ENCODE measurements at regions not wholly inside any gene's neighbourhood (a gene's known extent, or its start where the extent isn't known, plus 50 kb on each side); places are given as distances from the start of the nearest gene placed in this dataset.

DNA sequence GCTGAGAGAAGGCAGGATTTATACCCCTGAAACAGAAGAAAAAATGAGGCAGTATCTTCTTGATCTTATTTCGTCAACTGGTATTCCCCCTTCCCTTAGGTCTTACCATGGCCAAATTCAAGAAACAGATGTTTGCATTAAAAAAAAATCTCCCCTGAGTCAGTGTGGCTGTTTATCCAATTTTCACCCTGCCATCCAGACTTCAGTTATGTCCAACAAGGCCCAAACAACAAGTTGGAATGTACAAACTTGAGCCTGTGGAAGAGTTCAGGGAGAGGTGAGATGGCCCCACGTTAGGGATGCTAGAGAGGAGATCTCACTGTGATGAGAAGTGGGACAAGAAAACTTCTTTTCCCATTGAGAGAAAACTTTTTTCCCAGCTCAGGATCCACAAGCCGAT lies 147.2 kb upstream of the PROX1 start:
- Histone ChIP-seq H4K20me1 (ENCODE audit: insufficient read depth, low read length) (no peaks in the 10 kb centered on the region), H3K4me3 (ENCODE audit: insufficient read depth, low read length) (no peak overlapping the region), H2AFZ (ENCODE audit: low read length) (no peak overlapping the region), H3K27me3 (ENCODE audit: insufficient read depth, low read length) (no peaks in the 10 kb centered on the region), H3K4me2 (ENCODE audit: insufficient read depth, low read length) (no peak overlapping the region), H3K9me3 (ENCODE audit: low read depth, low read length) (no peaks in the 10 kb centered on the region), H3K36me3 (ENCODE audit: insufficient read depth, low read length) (no peaks in the 10 kb centered on the region), H3K4me1 (ENCODE audit: insufficient read depth, low read length) (no peaks in the 10 kb centered on the region), H3K79me2 (ENCODE audit: insufficient read depth, low read length) (no peaks in the 10 kb centered on the region), H3K27ac (ENCODE audit: low read depth, low read length) (no peak overlapping the region)
- no peak for DNase-seq (ENCODE audit: insufficient read length, low spot score, missing footprints)
- TF ChIP-seq, protein P1, sequence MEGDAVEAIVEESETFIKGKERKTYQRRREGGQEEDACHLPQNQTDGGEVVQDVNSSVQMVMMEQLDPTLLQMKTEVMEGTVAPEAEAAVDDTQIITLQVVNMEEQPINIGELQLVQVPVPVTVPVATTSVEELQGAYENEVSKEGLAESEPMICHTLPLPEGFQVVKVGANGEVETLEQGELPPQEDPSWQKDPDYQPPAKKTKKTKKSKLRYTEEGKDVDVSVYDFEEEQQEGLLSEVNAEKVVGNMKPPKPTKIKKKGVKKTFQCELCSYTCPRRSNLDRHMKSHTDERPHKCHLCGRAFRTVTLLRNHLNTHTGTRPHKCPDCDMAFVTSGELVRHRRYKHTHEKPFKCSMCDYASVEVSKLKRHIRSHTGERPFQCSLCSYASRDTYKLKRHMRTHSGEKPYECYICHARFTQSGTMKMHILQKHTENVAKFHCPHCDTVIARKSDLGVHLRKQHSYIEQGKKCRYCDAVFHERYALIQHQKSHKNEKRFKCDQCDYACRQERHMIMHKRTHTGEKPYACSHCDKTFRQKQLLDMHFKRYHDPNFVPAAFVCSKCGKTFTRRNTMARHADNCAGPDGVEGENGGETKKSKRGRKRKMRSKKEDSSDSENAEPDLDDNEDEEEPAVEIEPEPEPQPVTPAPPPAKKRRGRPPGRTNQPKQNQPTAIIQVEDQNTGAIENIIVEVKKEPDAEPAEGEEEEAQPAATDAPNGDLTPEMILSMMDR (IDR thresholded peaks at IDR 0.05; ENCODE audit: extremely low read depth, low read depth, low read length): no peak

DNA sequence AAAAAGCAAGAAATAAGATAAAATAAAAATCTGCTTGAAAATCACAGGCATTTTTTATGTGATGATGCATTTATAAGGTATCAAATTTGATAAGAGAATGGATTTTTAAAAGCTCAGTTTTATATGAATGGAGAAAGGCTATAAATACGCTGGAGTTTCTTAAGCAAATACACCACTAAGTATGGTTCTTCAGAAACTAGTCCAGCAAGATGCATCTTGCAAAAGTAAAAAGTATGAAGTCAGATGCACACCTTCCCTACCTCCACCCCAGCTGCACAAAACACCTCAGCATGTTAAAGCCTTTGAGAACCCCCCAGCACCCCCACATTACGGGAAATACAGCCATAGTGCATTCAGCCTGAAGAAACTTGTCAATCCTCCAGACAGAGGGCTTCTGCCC lies 143.1 kb upstream of the PROX1 start:
- Histone ChIP-seq H3K4me1 (ENCODE audit: insufficient read depth, low read length) (no peaks in the 10 kb centered on the region), H3K79me2 (ENCODE audit: insufficient read depth, low read length) (no peaks in the 10 kb centered on the region), H3K4me2 (ENCODE audit: insufficient read depth, low read length) (no peak overlapping the region), H3K27ac (ENCODE audit: low read depth, low read length) (no peak overlapping the region), H4K20me1 (ENCODE audit: insufficient read depth, low read length) (no peaks in the 10 kb centered on the region), H2AFZ (ENCODE audit: low read length) (no peak overlapping the region), H3K4me3 (ENCODE audit: insufficient read depth, low read length) (no peak overlapping the region), H3K9me3 (ENCODE audit: low read depth, low read length) (no peaks in the 10 kb centered on the region), H3K36me3 (ENCODE audit: insufficient read depth, low read length) (no peaks in the 10 kb centered on the region), H3K27me3 (ENCODE audit: insufficient read depth, low read length) (no peaks in the 10 kb centered on the region)
- no peak for DNase-seq (ENCODE audit: insufficient read length, low spot score, missing footprints)
- TF ChIP-seq, protein P1 (IDR thresholded peaks at IDR 0.05; ENCODE audit: extremely low read depth, low read depth, low read length): no peak

DNA sequence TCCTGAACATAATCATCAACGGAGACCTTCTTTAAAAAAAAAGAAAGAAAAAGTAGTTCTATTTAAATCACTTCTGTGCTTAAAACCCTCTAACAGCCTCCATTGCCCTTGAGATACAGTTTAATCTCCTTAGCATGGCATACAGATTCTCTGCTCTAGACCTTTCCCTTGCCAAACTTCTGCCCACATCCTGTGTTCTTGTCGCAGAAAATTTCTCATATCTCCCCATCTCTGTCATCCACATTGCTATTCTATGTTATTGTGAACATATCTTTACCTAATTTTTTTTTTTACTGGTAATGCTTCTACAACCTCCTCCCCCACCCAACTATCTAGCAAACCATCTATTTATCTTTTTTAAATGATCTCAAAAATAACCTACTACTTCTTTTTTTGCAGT lies 135.7 kb upstream of the PROX1 start:
- Histone ChIP-seq H3K36me3 (ENCODE audit: insufficient read depth, low read length) (no peaks in the 10 kb centered on the region), H4K20me1 (ENCODE audit: insufficient read depth, low read length) (no peaks in the 10 kb centered on the region), H3K27me3 (ENCODE audit: insufficient read depth, low read length) (no peaks in the 10 kb centered on the region), H3K4me1 (ENCODE audit: insufficient read depth, low read length) (no peaks in the 10 kb centered on the region), H3K9me3 (ENCODE audit: low read depth, low read length) (no peaks in the 10 kb centered on the region), H3K79me2 (ENCODE audit: insufficient read depth, low read length) (no peaks in the 10 kb centered on the region), H3K4me2 (ENCODE audit: insufficient read depth, low read length) (no peak overlapping the region), H3K4me3 (ENCODE audit: insufficient read depth, low read length) (no peak overlapping the region), H2AFZ (ENCODE audit: low read length) (no peak overlapping the region), H3K27ac (ENCODE audit: low read depth, low read length) (no peak overlapping the region)
- TF ChIP-seq, protein P1 (IDR thresholded peaks at IDR 0.05; ENCODE audit: extremely low read depth, low read depth, low read length): no peak
- no peak for DNase-seq (ENCODE audit: insufficient read length, low spot score, missing footprints)

DNA sequence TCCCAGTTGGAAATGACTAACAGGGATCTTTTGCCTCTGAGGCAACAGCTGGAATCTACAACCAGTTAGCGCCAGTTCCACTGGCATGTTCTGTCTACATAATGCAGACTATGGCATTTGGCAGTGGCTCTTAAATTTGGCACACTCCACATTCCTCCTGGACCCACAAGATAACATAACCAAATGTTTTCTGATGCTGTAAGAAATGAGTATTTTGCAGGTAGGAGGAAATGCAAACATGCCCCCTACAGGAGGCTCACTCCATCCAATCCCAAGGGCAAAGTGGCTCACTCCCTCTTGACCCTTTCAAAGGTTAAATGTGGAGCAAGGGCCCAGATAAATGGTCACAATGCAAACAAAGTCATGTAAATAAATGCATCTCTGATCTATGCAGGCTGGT lies 129.2 kb upstream of the PROX1 start:
- no peak overlapping the region for H3K4me2 ChIP-seq (ENCODE audit: insufficient read depth, low read length)
- H3K27me3 ChIP-seq (ENCODE audit: insufficient read depth, low read length): no peaks in the 10 kb centered on the region
- DNase-seq (ENCODE audit: insufficient read length, low spot score, missing footprints): no peak
- H3K4me3 ChIP-seq (ENCODE audit: insufficient read depth, low read length): no peak overlapping the region
- H3K79me2 ChIP-seq (ENCODE audit: insufficient read depth, low read length): no peaks in the 10 kb centered on the region
- TF ChIP-seq, protein P1 (IDR thresholded peaks at IDR 0.05; ENCODE audit: extremely low read depth, low read depth, low read length): no peak
- H2AFZ ChIP-seq (ENCODE audit: low read length): no peak overlapping the region
- no peaks in the 10 kb centered on the region for H4K20me1 ChIP-seq (ENCODE audit: insufficient read depth, low read length)
- H3K4me1 ChIP-seq (ENCODE audit: insufficient read depth, low read length): no peaks in the 10 kb centered on the region
- H3K9me3 ChIP-seq (ENCODE audit: low read depth, low read length): no peaks in the 10 kb centered on the region
- no peaks in the 10 kb centered on the region for H3K36me3 ChIP-seq (ENCODE audit: insufficient read depth, low read length)
- H3K27ac ChIP-seq (ENCODE audit: low read depth, low read length): no peak overlapping the region
